ENCODE measurements at regions not wholly inside any gene's neighbourhood (a gene's known extent, or its start where the extent isn't known, plus 50 kb on each side); places are given as distances from the start of the nearest gene placed in this dataset.

- TF ChIP-seq NRF1 (conservative IDR thresholded peaks at IDR 0.05 in 1 of 2, IDR thresholded peaks at IDR 0.05 in 1 of 2) (no peak), TFAP4 (CRISPR knock-in tag; IDR thresholded peaks at IDR 0.05; ENCODE audit: borderline replicate concordance) (no peak), ARID1B (IDR thresholded peaks at IDR 0.05) (peak; percentile 40; the same call in 1 of the 2 replicates), ZNF23 (CRISPR knock-in tag; IDR thresholded peaks at IDR 0.05) (no peak), NCOA4 (IDR thresholded peaks at IDR 0.05; ENCODE audit: partially characterized antibody) (no peak), ARHGAP35 (IDR thresholded peaks at IDR 0.05; ENCODE audit: partially characterized antibody) (no peak), CLOCK (CRISPR knock-in tag; IDR thresholded peaks at IDR 0.05; ENCODE audit: borderline replicate concordance) (no peak), ZFP1 (CRISPR knock-in tag; IDR thresholded peaks at IDR 0.05) (no peak), MTF1 (CRISPR knock-in tag; IDR thresholded peaks at IDR 0.05; ENCODE audit: borderline replicate concordance) (no peak), SRF (CRISPR knock-in tag; IDR thresholded peaks at IDR 0.05) (peak in 1 of 2 experiments; percentile 51; a peak in 1 of 4 replicates), ZHX1 (conservative IDR thresholded peaks at IDR 0.05; ENCODE audit: low read length) (no peak), TAL1 (IDR thresholded peaks at IDR 0.05) (0 out of 2 replicates have a peak, but pooled peaks have one; percentile 5), NFE2 (IDR thresholded peaks at IDR 0.05; ENCODE audit: low read depth) (no peak), CBFA2T2 (conservative IDR thresholded peaks at IDR 0.05) (0 out of 2 replicates have a peak, but pooled peaks have one; percentile 20), MYC (IDR thresholded peaks at IDR 0.05; ENCODE audit: low read depth, low read length) (no peak), MYC (CRISPR knock-in tag; IDR thresholded peaks at IDR 0.05; ENCODE audit: borderline replicate concordance, low read depth) (no peak), KAT2B (IDR thresholded peaks at IDR 0.05; ENCODE audit: low read depth, low read length) (no peak), RAD51 (IDR thresholded peaks at IDR 0.05; ENCODE audit: borderline replicate concordance, low read depth) (no peak), SMARCA4 (IDR thresholded peaks at IDR 0.05) (peak; percentile 17; the same call in 1 of the 2 replicates), MCM5 (IDR thresholded peaks at IDR 0.05; ENCODE audit: low read depth) (no peak), FUS (optimal IDR thresholded peaks at IDR 0.05; ENCODE audit: low read depth, low read length) (no peak), ZNF644 (tag; IDR thresholded peaks at IDR 0.05; ENCODE audit: low read depth) (no peak)
These were observed 68.2 kb upstream of the WWC2 start (continued) for GRCh38 chr4:183030823-183031222.

Data from K562 (cell line).